Skeletal muscle cell (primary cell): ENCODE measurements at regions not wholly inside any gene's neighbourhood (a gene's known extent, or its start where the extent isn't known, plus 50 kb on each side); places are given as distances from the start of the nearest gene placed in this dataset.
A peak's percentile ranks its signal among the peaks of the same experiment; 100 is the strongest.
"Not testable (repeated sequence)": the region's sequence is repeated elsewhere in the genome, so short reads cannot be mapped to it uniquely, and the experiment has no call there.

ENCODE experiments used
- DNase-seq: peaks from one replicate; pipeline ENCODE4 v3.0.0-alpha.2; 2010; ENCODE audit warnings: low read depth
- H3K4me3 ChIP-seq: 2 replicates; pipeline ENCODE4 v1.5.1; 2011; ENCODE audit warnings: low read depth, mild to moderate bottlenecking, control low read depth, low read length, moderate library complexity

DNA sequence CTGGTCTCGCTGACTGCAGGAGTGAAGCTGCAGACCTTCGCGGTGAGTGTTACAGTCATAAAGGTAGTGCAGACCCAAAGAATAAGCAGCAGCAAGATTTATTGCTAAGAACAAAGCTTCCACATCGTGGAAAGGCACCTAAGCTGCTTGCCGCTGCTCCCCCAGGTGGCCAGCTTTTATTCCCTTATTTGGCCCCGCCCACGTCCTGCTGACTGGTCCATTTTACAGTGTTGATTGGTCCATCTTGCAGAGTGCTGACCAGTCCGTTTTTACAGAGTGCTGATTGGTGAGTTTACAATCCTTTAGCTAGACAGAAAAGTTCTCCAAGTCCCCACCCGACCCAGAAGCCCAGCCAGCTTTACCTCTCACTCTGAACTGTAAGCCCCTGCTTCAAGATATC is 227.8 kb downstream of the ABCC12 start:
- no peak overlapping the region for H3K4me3 ChIP-seq
- DNase-seq: no peak

- H3K4me3 ChIP-seq: no peak overlapping the region
- DNase-seq: peak; percentile 10
Measured at GRCh38 chr16:47927330-47927729, 228.5 kb downstream of the ABCC12 start.

- no peak for DNase-seq
Measured at GRCh38 chr16:47925811-47926460, 229.9 kb downstream of the ABCC12 start.

GRCh38 chr16:47924950-47925349 is 230.8 kb downstream of the ABCC12 start:
- no peak for DNase-seq

More at GRCh38 chr16:47925811-47926460, 229.9 kb downstream of the ABCC12 start:
- no peak overlapping the region for H3K4me3 ChIP-seq

GRCh38 chr16:47921535-47921934 is 234.3 kb downstream of the ABCC12 start:
- no peak overlapping the region for H3K4me3 ChIP-seq
- no peak for DNase-seq

More at GRCh38 chr16:47924950-47925349, 230.8 kb downstream of the ABCC12 start:
- H3K4me3 ChIP-seq: no peak overlapping the region

DNA sequence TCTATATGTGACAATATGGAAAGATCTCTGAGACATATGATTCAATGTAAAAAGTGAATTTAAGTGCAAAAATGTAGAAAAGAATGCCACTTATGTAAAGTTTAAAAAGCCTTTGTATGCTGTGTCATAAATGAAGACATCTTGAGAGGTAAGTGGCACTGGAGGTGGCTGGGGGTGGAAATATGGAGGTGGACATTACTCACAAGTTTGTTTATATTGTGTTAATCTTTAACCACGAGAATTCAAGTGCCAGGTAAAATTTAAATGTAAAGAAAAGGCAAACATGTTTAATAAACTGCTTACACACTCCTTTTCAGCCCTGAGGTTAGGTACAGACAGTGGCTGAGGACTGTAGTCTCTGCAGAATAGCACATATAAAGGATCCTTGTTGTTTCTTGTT is 235.1 kb downstream of the ABCC12 start:
- DNase-seq: no peak
- H3K4me3 ChIP-seq: no peak overlapping the region

DNA sequence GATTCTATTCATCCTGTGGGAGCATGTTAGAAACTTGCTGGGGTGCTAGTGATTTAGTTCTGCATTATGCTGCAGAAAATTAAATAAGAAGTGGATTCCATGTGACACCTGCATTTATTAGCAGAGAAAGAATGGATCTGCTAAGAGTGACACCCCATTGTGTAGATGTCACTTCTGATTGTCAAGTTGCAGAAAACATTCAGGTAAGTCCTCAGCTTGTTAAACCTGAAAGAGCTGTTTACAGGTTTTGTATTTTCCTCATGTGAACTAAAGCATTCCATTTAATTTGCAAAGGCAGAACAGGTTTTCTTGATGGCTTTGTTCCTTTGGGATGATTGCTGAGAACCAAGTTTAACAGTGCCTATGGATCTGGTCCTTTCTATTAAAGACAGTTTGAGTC is 238.7 kb downstream of the ABCC12 start:
- DNase-seq: no peak
- no peak overlapping the region for H3K4me3 ChIP-seq

GRCh38 chr16:47916266-47916665 is 239.5 kb downstream of the ABCC12 start:
- peak; percentile 9 for DNase-seq

DNA sequence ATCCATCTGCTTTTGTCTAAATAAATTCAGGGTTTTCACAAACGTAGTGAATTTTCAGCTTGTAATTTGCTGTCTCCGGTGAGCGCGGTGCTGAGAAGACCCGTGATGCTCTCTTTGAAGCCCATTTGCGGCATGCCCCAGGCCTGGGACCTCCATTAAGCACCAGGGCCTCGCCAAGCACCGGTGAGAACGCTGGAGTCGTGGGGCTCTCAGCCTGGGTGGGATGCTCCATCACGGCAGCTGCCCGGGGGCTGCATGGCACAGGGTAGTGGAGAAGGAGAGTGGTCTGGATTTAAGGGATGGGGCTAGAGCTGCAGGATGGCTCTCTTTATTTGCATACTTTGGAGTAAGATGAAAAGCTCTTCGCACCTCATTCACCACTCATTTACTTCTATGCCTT is 248.7 kb downstream of the ABCC12 start:
- DNase-seq: no peak
- H3K4me3 ChIP-seq: no peak overlapping the region

More at GRCh38 chr16:47916266-47916665, 239.5 kb downstream of the ABCC12 start:
- H3K4me3 ChIP-seq: no peak overlapping the region

DNA sequence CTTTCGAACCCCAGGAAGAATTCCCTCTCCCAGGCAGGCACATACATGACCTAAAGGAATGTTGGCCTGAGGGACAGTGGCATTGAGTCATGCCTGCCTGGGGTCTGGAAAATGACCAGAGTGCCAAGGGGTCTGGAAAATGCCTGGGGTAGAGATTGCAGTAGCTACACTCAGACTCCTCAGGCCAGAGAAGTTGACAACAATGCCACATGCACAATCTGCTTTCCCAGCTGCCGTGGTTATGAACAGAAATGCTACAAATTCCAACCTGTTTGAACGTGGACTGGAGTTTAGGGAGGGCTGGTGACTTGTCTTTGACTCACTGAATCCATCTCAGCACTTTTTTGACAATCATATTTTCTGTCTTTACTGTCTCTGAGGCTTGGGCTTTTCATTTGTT is 250.0 kb downstream of the ABCC12 start:
- no peak for DNase-seq
- no peak overlapping the region for H3K4me3 ChIP-seq

GRCh38 chr16:47904691-47905090 is 251.1 kb downstream of the ABCC12 start:
- H3K4me3 ChIP-seq: no peak overlapping the region
- no peak for DNase-seq

- no peak overlapping the region for H3K4me3 ChIP-seq
- DNase-seq: no peak
Measured at GRCh38 chr16:47903470-47903869, 252.3 kb downstream of the ABCC12 start.

DNA sequence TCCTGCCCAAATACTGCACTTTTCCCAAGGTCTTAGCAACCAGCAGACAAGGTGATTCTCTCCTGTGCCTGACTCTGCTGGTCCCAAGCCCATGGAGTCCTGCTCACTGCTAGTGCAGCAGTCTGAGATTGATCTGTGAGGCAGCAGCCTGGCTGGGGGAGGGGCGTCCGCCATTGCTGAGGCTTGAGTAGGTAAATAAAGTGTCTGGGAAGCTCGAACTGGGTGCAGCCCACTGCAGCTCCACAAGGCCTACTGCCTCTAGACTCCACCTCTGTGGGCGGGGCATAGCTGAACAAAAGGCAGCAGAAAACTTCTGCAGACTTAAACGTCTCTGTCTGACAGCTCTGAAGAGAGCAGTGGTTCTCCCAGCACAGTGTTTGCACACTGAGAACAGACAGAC is 258.7 kb downstream of the ABCC12 start:
- not testable (repeated sequence) for DNase-seq, H3K4me3 ChIP-seq

DNA sequence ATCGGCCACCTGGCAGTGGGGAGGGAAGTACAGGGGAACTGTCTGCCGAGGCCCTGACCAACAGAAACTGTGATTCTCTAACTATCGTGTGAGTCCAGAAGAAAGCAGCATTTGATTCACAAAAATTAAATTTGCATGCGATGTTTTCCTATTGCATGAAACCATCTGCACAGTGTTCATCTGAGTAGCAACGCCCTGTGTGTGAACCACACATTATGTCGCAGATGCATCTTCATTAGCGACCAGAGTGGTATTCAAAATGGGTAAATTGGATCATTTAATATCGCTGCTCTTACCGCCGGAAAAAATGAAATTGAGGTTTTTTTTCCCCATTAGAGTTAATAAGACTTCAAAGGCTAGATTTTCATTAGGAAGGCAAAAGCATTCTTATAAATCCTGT is 260.6 kb downstream of the ABCC12 start:
- no peak for DNase-seq
- H3K4me3 ChIP-seq: no peak overlapping the region

DNA sequence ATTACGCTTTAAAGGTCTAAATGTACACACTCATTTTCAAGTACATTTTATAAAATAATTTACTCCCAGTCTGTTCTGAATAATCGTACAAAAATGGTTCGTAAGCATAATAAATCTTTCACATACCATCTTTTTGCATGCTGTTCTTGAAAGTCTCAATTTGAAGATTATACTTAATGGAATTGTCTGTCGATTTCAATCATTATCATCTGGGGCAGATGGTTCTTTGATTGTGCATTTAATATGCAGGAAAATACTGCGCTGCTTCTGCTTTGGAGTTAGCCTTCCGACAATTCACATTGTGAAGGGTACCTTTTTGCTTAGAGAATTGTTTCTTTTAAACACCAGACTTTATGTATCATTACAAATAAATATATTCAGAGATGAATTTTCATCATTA is 262.8 kb downstream of the ABCC12 start:
- DNase-seq: no peak
- no peak overlapping the region for H3K4me3 ChIP-seq

GRCh38 chr16:47888734-47889133 is 267.1 kb downstream of the ABCC12 start:
- no peak overlapping the region for H3K4me3 ChIP-seq
- DNase-seq: no peak

DNA sequence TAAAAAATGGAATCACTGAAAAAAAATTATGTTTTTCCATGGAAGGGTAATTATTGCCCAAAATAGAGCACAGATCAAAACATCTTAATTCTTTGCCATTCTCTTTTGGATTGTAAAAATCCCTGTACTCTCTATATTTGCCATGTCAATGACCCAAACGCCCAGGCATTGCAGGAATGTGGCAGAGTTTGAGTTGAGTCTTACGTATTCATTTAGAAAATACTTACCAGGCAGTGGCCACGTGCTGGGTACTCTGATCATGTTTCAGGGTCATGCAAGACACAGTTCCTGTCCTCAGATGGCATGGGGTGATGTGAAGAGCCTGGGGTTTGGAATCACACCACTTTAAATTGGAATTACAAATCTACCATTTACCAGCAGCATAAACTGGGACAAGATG is 267.7 kb downstream of the ABCC12 start:
- H3K4me3 ChIP-seq: no peak overlapping the region
- DNase-seq: peak; percentile 13

- H3K4me3 ChIP-seq: no peak overlapping the region
- DNase-seq: peak; percentile 5
Measured at GRCh38 chr16:47887496-47887895, 268.3 kb downstream of the ABCC12 start.

- no peak overlapping the region for H3K4me3 ChIP-seq
- peak; percentile 20 for DNase-seq
Measured at GRCh38 chr16:47886631-47887415, 269.0 kb downstream of the ABCC12 start.

DNA sequence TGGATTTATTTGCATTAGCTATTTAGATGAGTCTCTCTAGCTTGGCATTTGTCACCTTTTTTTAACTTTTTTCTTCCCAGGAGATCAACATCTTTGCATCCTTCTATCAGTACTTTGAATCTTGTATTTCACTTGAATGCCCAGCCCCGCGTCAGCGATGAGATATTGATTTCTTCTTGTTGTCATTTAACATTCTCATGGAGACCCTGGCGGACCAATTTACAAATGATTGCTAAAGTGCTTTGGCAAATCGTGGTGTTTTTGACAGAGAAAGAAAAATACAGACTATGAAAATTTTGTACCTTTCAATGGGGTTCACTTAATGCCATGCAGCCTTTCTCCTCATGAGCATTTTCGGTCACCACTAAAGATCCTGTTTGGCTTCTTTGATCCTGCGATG is 269.7 kb downstream of the ABCC12 start:
- H3K4me3 ChIP-seq: no peak overlapping the region
- no peak for DNase-seq

DNA sequence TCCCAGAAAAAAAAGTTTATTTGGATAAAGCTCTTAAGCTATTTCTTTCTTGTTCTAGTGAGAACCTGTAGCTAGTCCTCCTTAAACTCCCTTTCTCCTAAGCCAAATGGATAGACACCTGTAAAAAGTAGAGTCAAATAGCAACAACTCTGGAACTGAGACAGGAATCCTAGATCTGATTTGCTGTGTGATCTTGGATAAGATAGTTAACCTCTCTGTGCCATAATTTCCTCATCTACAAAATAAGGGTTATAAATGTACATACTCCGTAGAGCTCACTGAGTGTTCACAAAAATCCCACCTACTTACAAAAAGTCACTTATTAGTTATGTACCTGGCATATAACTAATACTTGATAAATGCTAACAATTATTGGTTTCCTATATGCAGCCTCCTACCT is 270.3 kb downstream of the ABCC12 start:
- no peak overlapping the region for H3K4me3 ChIP-seq
- no peak for DNase-seq
